Iris pigment epithelial cell (primary cell): ENCODE measurements at regions not wholly inside any gene's neighbourhood (a gene's known extent, or its start where the extent isn't known, plus 50 kb on each side); places are given as distances from the start of the nearest gene placed in this dataset.

Source experiments
- DNase-seq: peaks from one replicate; pipeline ENCODE4 v3.0.0-alpha.2; 2011; ENCODE audit warnings: low read depth

DNA sequence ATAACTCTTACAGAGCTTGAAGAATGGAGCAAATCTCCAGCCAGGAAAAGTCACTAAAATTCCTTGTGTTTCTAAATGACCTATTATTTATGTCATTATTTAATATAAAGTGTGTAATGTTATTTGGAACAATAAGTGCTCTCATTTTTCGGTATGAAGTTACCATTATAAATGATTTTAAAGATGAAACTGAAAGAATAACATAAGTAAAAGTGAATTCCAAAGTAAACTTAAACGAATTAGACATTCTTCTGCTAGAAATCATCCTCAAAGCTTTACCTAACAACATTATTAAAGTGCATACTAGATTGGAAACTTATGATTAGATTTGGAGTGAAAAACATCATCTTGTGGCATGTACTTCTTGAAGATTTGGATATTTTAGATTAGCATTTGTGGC, 897.2 kb upstream of the CDH2 start:
- DNase-seq = no peak

DNA sequence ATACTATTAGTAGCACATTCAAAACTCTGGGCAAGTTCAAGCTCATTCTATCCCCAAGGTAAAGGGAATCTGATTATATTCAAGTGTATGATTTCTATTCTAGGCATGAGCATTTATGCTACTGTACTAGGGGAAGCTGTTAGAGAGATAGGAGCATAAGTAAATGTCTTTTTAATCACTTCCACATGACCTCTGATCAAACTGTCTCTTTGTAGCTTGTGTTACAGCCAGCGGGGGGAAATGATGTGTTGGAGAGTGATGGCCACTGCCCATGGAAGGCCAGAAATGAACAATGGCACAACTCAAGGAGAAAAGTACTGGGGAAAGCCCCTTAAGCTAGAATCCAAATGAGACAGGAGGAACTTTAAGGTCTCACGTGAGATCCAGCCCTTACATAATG, 894.9 kb upstream of the CDH2 start:
- no peak for DNase-seq

DNA sequence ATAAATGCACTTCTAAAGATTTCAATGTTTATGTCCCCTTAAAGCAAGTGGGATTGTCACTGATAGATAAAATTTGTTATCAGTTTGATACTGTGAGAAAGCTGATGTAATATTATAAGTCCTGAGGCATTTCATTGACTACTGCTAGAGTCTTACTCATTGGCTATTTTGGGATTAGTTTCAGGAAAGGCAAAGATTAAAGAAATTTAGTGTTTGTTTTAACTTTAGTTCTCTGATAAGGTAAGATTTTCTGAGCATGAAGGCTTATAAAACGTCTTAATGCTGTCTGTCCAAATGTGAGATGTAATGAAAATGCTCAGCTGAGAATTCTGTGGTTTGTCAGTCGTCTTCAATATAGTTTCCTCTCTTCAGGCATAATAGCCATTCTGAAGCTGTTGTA, 886.4 kb upstream of the CDH2 start:
- DNase-seq = peak; percentile 15

DNA sequence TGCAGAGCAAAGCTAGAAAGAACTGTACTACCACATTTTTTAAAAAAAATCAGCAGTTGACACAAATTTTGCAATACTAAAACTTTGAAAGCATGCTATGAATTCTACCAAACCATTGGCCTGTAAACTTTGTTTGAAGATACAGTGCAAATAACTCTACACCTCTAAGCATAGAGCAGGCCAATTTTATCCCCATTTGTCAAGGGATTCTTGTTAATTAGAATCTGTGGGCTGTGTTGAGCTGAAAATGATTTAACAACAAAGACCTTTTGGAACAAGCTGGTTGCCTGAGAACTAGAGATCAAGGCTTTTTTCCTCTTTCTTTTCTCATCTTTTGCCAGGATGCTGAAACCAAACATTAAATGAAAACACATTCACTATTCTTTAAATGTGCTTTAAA, 886.0 kb upstream of the CDH2 start:
- DNase-seq = no peak

DNA sequence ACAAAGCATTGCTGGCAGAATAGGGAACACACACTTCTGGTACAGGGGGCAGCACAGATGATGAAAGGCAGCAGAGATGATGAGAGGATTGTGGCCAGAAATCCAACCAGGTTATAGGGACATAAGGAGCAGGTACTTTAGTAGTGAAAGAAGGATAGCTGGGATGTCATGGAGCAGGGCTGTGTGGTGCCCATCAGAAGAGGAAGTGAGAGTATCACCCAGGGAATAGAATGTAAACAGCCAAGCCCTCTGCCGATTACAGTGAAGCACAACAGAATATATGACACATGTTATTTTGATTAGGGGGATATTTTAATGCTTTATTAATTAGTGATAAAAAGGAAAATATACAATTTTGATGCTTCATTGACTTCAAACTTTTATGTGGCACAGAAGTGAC, 883.4 kb upstream of the CDH2 start:
- no peak for DNase-seq

DNA sequence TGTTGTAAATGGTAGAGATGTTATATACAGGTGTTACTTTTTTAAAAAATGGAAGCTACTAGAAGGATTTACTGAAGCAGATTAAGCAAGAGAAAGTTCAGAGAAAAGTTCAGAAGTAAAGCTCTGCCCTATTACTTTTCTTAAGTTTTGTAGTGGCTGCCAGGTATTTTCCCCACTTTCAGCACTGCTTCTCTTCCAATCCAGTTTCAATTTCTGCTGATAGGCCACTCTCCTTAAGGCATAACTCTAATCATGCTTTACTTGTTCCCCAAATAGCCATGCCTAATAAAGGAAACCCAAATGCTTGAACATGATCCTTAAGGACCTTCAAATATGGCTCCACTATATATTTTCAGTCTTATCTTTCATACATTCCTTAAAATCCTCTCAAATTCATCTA, 880.8 kb upstream of the CDH2 start:
- DNase-seq = no peak

DNA sequence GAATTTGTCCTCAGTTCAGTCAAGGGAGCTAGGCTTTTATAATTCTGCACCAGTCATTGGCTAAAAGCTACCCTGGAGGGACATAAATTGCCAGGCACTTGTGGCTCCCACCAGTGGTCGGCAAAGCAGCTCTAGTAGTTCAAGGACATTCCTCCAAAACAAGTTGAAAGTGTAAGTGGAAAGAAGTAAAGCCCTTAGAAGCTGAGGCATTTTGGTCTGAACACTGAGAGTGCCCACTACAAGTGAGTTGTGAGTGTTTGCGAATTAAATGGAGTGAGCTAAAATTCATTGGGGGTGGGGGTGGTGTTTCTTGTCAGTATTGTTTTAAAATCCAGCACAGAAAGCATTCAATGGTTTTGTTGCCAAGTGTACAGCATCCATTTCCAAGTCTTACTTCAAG, 879.9 kb upstream of the CDH2 start:
- no peak for DNase-seq

DNA sequence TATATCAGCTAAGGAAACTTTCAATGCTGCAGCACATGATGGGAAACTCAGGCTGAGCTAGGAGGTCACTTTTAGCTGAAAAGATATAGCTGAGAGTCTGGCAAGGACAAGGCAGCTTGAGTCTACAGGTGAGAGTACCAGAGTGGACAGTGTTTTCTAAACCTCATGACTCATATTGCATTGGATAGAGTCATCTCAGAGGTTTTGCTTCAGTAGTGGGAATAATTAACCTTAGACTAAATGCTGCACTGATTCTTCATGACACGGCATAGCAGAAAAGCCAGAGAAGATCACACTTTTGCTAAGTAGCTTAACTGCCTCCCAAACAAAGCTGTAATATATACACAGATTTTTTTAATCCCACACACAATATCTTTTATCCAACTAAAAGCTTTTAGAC, 865.0 kb upstream of the CDH2 start:
- DNase-seq = no peak

DNA sequence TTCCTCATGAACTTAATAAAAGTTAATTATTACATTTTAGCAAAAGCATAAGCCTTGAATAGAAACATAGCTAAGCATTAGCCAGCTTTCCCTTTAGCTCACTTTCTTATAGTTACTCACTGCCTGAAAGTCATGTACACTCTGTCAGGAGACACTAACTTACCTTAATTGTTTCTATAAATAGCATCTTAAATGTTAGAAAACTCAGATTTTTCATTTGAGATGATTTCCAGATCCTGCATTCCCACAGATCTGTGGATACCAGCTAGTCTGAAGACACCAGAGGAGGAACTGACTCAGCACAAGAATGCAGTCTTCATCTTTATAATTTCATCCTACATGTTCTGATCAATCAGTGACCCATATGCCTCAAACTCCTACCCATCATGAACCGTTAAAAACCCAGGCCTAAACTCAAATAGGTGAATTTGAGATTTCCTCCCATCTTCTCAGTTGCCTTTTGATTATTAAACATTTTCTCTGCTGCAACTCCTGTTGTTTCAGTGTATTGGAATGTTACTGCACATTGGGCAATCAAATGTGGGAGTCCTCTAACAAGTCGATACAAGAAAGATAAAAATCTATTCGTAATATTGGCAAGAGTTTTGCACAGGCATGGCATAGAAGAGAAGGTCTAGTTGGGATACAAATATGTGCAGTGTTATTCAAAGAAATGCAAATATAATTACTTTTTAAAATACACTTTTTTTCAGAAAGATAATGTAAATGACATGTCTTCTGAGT, 857.4 kb upstream of the CDH2 start:
- DNase-seq = peak; percentile 31

DNA sequence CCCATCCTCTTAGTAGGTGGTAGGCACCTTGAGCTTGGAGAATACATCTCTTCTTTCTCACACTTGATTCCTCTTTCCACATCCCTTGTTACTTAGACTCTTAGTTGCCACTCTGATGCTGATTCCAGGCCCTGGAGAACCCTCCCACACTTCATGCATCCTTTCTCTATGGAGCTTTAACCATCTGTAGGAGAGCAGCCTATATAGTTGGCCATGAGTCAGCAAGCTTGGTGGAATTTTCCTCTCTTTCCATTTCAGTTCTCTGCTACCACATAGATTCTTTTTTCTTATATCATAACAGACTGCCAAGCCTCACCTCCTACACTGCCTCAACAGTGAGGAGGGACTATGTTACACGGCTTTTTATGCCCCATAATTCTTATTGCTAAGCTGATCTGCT, 851.6 kb upstream of the CDH2 start:
- DNase-seq = peak; percentile 4

DNA sequence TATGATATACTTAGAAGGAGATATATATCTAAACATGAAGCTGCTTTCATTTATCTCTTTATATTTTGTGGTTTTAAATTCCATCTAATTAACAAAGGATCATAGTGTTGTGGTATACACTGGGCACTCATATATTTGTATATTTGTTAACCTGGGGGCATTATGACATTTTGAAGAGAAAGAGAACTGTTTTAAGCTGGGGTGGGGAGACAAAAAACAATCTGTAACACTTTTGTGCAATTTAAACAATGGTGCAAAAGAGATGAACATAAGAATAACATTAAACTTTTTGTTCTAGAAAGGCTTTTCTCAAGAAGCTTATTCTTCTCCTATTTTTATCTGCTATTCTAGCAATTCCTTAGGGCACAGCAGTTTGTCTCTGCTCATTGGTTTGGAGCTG, 842.0 kb upstream of the CDH2 start:
- DNase-seq = no peak

DNA sequence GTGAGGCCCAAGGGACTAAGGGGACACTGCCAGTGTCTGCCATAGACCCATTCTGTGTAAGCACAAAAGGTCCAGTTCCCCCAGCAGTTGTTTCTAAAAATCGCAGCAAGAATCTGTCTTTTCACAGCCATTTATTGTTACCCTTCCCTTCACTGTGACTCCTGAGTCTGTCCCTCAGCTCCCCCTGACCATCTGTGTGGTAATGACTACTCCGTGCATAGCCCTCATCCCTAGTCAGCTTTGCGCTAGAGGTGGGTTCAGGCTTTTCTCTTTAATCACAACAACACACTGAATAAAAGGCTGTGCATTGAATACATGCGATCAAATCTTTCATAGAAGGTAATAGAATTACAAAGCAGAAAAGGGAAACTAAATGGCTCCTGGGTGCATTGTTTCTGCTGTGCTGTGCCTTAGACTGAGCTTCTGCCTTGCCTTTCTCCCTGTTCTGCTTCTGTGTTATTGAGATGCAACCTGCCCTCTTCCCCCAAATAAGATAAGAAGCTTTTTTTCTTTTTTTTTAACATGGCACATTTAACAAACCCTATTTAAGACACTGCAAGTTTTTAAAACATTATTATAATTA, 836.0 kb upstream of the CDH2 start:
- no peak for DNase-seq

DNA sequence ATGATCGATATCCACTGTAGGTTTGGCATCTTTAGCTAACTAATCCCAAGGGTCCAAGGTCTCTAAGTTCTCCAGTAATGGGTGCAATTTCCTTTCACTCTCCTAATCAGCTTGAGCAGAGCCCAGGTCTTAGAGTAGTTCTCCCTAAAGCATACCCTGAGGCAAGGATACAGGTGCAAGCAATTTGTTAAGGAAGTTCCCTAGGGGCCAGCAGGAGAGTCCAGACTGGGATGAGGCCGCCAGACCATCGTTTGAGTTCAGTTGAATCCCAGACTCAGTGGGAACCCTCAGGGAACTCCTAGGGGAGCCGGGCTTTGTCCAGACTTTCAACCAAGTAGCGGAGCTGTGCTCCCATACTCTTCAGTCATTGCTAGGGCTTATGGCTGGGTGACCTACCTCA, 835.4 kb upstream of the CDH2 start:
- no peak for DNase-seq

DNA sequence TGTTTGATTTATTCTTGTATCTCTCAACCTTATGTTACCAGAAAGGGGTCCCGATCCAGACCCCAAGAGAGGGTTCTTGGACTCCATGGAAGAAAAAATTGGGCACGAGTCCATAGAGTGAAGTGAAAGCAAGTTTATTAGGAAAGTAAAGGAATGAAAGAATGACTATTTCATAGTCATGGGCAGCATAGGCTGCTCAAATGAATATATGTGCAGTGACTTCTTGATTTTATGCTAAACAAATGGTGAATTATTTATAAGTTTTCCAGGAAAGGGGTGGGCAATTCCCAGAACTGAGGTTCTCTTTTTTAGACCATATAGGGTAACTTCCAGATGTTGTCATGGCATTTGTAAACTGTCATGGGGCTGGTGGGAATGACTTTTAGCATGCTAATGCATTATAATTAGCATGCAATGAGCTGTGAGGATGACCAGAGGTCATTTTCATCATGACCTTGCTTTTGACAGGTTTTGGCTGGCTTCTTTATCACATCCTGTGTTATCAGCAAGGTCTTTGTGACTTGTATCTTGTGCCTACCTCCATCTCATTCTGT, 832.4 kb upstream of the CDH2 start:
- no peak for DNase-seq

DNA sequence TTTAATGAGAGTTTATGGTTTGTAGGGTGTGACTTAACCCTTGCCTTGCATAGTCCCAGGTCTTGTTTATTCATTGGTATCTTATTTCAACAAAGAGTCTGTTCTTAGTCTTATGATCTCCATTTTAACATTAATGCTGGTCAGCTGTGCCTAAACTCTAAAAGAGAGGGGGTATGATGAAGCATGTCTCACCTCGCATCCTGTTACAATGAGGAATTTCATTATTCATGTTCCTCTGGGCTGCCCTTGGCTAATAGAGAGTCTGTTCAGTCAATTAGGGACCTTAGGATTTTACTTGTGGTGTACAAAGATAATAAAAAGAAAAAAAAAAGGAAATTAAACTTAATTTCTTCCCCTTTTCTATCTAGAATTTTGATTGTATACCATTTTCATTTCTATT, 831.9 kb upstream of the CDH2 start:
- no peak for DNase-seq

DNA sequence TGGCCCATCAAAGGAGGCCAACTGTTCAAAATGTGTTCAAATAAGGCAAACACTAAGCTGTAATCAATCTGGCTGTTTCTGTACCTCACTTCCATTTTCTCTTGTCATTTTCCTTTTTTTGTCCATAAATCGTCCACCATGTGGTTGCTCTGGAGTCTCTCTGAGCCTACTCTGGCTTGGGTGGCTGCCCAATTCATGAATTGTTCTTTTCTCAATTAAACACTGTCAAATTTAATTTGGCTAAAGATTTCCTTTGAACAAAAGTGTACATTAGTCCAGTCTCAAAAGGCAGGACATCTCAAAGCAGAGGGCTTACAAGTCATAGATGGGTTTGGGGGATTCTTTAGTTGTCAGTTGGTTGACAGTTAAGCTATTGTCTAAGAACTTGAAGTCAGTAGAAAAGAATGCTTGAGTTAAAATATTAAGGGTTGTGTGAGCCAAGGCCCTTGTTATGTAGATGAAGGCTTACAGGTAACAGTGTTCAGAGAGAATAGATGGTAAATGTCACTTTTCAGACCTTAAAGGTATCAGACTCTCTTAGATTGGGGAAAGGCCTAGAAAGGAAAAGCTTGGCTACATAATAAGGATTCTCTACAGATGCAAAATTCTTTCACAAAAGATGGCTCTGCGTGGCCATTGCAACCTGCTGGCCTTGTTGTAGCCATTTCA, 831.2 kb upstream of the CDH2 start:
- no peak for DNase-seq

DNA sequence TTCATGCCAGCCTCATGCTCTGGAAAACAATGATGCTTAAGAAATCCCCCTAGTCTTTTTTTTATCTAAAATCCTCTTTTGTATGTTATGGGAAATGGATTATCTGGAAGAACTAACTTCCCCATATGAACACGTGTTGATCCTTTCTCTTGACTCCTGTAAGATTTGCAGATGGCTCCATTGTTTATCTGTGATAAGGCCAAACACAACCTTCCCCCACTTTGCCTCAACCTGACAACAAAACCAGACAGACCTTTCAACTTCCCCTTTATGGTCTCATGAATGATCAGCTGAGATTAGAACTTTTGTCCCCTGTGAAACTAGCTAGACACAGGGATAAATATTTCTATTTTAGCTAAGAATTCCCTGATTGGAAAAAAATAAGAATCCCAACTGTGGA, 828.0 kb upstream of the CDH2 start:
- DNase-seq = no peak

DNA sequence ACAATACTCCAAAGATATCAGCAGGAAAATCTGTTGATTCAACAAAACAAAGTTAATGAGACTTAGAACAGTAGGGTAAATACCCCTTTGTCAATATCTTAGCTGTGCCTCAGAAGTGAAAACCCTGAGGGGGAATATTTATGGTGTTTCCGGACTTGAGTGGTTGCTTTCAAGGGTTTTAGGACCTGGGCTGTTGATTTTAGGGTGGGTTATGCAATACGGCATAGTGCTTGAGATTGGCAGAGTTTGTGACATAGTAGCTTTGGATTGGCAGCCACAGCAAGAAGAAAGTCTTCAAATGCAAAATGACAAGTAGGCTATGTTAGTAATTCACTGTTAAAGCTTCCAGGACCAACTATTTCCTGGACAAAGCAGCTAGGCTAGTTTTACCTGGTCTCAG, 826.3 kb upstream of the CDH2 start:
- no peak for DNase-seq

DNA sequence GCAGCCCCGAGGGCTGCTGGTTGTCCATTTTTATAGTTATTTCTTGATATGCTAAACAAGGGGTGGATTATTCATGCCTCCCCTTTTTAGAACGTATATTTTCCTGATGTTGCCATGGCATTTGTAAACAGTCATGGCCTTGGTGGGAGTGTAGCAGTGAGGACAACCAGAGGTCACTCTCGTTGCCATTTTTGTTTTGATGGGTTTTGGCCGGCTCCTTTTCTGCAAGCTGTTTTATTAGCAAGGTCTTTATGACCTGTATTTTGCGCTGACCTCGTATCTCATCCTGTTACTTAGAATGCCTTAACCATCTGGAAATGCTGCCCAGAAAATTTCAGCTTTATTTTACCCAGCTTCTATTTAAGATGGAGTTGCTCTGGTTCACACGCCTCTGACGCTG, 825.8 kb upstream of the CDH2 start:
- no peak for DNase-seq

DNA sequence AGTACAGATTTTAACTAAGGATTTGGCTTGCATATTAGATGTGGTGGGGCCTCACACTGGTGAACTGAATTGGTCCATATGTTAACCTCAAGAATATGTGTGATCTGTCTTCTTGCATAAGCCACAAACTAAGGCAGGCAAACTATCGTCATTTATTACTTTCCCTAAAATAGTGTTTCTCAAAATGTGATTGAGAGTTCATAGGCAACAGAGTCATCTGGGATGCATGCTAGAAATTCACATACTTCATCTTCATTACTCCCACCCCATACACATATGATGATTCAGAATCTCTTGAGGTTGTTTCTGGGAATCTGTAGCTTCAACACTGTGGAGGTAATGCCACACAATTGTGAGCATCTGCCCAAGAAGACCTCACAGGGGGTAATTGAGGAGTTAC, 822.8 kb upstream of the CDH2 start:
- no peak for DNase-seq

DNA sequence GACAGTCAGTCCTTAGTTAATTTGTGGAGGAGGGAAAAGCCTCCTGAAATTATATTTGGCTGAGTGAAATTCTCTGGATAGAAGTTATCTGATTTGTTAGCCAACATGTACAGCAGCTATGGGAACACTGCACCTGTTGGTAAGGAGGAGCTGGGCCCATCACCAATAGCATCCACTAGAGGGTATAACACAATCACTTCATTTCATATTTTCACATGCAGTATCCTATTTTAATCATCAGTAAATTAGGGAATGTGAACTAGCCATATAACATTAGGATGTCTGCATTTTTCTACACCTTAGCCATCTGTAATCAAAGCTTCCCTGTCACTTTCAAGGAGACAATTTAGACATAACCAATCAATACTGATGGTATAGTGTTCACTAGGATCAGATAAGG, 818.4 kb upstream of the CDH2 start:
- no peak for DNase-seq

DNA sequence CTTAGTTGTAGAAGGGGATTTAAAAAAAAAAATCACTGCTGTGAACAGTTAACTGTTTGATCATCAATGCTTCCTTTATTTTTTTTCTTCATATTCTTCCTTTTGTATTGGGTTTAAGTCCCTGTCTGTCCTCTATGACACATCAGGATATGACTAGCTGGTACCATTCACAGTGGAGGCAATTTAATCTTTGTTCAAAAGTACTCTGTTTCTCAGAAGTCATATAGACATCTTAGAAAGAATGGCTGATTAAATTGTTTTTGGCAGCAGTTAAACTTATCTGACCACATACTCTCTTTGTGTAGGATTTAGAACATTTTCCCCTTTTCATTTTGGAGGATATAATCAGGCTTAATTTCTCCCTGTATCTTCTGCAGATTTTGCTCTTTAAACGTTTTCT, 807.8 kb upstream of the CDH2 start:
- DNase-seq = peak; percentile 18

DNA sequence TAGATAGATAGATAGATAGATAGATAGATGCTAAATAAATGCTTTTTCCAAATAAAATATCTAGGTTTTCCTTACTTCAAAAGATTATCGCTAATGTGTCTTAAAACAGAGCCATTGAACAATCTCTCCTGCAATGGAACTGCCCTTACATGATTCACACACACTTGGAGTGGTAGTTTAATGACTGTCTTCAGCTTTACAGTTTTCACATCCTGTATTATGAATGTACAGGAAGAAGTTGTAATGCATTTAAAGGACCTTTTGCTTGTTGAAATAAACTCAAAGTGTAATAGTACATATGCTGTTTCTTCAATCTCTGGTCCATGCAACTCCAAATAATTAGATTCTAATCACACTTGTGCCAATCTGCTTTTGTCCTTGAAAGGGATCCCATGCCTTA, 797.6 kb upstream of the CDH2 start:
- no peak for DNase-seq

DNA sequence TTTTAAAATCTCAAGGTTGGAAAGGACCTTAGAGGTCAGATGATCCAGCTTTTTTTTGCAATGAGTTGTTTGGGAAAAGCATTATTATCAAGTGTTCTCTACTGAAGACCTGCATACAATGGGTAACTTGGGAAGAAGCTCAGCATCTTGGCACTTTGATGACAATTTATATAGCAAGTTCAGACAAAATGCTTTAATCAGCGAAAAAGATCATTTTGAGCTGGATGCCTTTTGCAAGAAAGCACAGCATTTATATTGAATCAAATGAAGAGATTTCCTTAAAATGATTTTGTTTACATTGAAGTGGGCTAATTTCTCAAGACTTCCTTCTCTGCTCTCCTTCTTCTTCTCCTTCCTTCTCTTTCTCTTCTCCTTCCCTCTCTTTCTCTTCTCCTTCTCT, 796.4 kb upstream of the CDH2 start:
- no peak for DNase-seq
